Renal pelvis (tissue), 1 donor: ENCODE measurements at regions not wholly inside any gene's neighbourhood (a gene's known extent, or its start where the extent isn't known, plus 50 kb on each side); places are given as distances from the start of the nearest gene placed in this dataset.
"Not testable (repeated sequence)": the region's sequence is repeated elsewhere in the genome, so short reads cannot be mapped to it uniquely, and the experiment has no call there.

ENCODE experiments used
- DNase-seq: peaks from one replicate; pipeline ENCODE4 v3.0.0-alpha.2; 2013

- DNase-seq: no peak
Measured at GRCh38 chr2:186927867-186928191, 78.9 kb upstream of the ZSWIM2 start.

DNA sequence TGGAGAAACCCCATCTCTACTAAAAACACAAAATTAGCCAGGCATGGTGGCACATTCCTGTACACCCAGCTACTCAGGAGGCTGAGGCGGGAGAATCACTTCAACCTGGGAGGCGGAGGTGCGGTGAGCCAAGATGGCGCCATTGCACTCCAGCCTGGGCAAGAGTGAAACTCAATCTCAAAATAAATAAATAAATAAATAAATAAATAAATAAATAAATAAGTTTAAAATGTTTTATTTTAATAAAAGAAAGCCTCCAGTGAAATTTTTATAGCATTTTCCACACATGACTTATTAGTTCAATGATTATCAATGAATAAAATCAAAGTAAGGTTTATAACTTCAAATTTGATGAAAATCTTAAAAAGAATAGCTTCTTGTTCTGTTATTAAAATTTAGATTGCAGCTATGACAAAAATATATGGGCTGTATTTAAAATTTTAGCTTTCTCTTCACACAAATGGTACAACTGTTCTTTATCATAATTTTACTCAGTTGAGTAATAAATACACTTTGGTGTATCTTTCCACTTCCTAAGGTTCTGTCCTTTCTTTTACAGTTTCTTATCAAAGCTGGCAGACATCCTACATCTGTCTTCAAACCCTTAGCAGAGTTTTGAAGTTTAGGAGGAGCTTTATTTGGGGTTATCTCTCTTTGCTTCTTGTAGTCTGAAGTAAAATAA, 78.4 kb upstream of the ZSWIM2 start:
- DNase-seq: no peak

DNA sequence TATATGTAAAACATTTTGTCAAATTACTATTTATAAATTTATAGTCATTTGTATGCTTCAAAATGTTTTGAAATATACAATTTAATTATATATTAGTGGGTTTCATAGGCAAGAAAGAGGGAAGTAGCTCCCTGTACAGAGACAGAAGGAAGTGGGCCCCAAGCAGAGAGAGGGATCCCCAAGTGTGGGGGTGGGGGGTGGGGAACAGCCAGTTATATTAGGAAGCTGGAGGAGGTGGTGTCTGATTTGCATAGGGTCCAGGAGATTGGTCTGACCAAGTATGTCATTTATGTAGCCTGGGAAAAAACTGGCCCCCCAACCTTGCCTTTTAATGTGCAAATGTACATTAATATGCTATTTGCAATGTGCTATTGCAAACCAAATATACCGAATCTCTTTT, 76.5 kb upstream of the ZSWIM2 start:
- DNase-seq: no peak

DNA sequence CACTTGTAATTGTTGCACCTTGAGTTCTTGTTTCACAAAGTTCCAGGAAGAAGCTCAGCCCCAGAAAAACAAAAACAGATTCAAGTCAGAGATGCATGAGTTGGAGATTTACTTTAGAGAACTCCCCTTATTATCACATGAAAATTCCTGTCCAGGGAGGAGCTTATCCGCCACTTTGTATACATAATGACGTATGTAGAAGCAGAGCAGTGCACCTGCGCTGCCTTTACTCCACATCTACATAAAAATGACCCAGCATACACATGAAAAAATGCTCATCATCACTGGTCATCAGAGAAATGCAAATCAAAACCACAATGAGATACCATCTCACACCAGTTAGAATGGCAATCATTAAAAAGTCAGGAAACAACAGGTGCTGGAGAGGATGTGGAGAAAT, 73.3 kb upstream of the ZSWIM2 start:
- DNase-seq: not testable (repeated sequence)

GRCh38 chr2:186919296-186919695, 70.3 kb upstream of the ZSWIM2 start:
- DNase-seq: no peak

DNA sequence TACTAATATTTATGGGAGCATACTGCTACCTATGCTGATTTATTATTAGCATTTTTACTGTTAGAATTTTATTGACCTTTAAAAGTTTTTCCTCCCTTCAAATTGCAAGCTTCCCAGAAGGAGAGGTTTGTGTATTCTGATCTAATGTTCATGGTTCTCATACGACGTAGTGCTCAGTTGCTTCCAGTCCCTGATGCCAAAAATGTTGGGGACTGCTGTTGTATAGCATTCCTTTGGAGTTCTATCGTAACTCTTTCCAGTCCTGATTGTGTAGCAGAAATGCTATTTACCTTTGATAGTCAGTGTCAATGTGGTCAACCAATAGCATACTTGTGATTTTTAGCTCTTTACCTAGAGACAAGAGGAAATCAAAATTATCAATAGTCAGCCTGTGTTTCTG, 69.5 kb upstream of the ZSWIM2 start:
- DNase-seq: no peak

DNA sequence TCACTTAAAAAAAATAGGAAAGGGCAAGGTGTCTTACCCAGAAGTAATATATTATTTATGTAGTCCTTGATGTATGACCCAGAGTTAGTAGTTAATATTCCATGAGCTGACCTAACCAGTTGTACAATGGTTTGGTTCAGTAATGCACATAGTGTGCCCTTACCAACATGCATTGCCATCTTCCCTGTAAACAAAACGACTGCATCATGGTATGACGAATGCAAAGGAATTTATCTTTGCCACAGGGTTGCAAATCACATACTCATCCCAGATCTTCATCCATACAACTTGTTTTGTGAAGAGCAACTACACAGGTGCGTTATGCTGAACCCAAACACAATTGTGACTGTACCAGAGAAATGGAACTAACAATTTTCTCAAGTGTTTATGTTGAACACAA, 68.9 kb upstream of the ZSWIM2 start:
- DNase-seq: no peak

DNA sequence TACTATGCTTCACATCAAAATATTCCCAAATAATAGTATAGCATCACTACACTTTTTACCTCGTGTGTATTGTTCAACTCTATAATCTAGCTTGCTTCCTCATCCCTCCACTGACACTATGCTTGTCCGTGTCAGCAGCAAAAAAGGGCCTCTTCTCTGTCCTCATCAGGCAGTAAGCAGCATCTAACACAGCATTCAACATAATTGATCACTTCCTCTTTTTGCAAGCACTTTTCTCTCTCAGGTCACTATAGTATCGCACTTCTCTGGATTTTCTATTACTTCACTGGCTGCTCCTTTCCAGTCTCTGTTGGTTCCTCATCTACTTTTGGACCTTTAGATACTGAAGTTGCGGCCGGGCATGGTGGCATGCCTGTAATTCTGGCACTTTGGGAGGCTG, 64.9 kb upstream of the ZSWIM2 start:
- DNase-seq: no peak

DNA sequence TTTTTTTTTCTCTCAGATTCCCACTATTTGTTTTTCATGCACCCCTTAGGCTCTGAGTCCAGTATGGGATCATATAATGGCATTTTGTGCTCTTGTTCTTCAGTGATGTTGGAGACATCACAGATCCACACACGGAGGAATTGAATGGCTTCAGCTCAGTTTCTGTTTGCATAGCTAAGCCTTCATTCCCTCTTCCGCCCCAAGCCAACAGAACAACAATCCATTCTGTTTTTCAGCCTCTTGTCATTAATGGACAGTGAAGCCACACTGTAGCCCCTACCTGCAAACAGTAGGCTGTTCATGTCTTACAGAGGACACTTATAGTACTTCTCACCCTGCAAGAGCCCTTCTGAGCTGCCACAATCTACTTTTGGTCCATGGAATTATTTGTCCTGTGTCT, 64.0 kb upstream of the ZSWIM2 start:
- DNase-seq: no peak

- DNase-seq: no peak
Measured at GRCh38 chr2:186911551-186912085, 62.6 kb upstream of the ZSWIM2 start.

DNA sequence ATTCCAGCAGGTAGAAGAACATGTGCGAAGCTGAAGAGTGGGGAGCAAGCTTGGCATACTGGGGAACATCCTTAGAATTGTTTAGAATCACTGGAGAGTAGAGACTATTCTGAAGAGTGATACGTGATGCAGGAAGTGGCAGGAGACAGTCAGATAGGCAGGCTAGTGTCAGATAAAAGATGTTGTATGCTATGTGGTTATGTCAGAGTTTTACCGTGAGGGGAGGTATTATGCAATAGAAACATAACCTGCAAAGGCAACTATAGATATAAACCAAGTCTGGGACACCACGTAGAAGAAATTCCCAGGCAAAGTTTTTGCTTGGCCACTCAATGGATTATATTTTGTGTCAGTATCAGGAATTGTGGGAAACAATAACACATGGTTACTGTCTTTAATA, 62.0 kb upstream of the ZSWIM2 start:
- DNase-seq: no peak

- no peak for DNase-seq
Measured at GRCh38 chr2:186909095-186909494, 60.1 kb upstream of the ZSWIM2 start.

DNA sequence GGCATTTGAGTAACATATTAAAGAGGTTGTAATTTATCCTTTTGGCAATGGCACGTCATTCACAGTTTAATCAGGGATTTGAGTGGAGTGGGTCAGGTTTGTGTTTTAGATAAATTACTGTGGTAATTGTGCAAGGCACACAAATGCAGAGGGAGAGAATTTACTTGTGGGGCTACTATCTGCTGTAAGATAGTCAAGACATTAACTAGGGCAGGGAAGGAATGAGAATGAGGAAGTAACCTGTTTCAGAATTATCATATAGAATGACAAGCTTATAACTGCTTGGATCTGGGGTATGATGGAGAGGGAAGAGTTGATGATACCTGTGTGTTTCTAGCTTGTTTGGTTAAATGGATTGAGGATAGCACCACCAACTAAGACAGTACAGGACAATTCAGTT, 58.9 kb upstream of the ZSWIM2 start:
- DNase-seq: no peak

DNA sequence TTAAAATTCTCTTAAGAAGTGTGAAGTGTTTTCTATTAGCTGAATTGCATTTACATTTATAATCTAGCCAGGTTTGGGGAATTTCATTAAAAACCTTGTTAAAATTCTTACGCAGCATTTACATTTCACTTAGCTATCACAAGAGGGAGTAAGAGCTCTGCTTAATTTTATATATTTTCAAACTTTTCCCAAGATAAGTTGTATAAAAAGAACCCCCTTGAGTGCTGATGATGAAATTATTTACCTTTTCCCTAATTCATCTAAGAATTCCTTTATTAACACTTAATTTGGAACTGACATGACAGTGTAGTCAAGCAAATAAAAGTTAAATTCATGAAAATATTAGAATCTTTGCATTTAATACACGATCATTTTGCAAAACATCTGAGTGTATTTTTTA, 54.2 kb upstream of the ZSWIM2 start:
- DNase-seq: no peak
